HEK293 (cell line): ENCODE measurements at regions not wholly inside any gene's neighbourhood (a gene's known extent, or its start where the extent isn't known, plus 50 kb on each side); places are given as distances from the start of the nearest gene placed in this dataset.

Experiments
- CTCF ChIA-PET: fragments of 350-600 bp; formaldehyde crosslinking; extraction: SDS; loops from one replicate; lab custom pipeline; 2021; ENCODE audit warnings: antibody characterized with exemption; lab: Yijun Ruan, JAX
- POLR2A ChIA-PET: fragments of 300-600 bp; formaldehyde crosslinking; extraction: SDS; loops from one replicate; lab custom pipeline; 2020; ENCODE audit warnings: antibody characterized with exemption, inconsistent platforms; lab: Yijun Ruan, JAX
- H3K27ac ChIP-seq: fragments of 200-500 bp; sonication (Bioruptor generic); 2 replicates; pipeline ENCODE4 v1.5.1; 2014; ENCODE audit warnings: low read depth, low read length, control low read depth, inconsistent platforms; ENCODE audit errors: extremely low read depth
- H3K36me3 ChIP-seq, 2 experiments: fragments of 200-500 bp in 1 of 2; sonication (Bioruptor generic) in 1 of 2; 1 replicate in 1 of 2; 2 replicates in 1 of 2; pipeline ENCODE4 v1.5.1; 2014 to 2017; ENCODE audit warnings: inconsistent platforms in 2 of 2, low read length in 2 of 2; ENCODE audit not compliant: control insufficient read depth in 2 of 2, insufficient read depth in 1 of 2
- H3K4me1 ChIP-seq: fragments of 200-500 bp; sonication (Bioruptor generic); 2 replicates; pipeline ENCODE4 v1.5.1; 2014; ENCODE audit warnings: mild to moderate bottlenecking, low read length, inconsistent platforms; ENCODE audit not compliant: control insufficient read depth, insufficient read depth
- H3K4me3 ChIP-seq: 2 replicates; pipeline ENCODE4 v1.5.1; 2011; ENCODE audit warnings: low read depth, mild to moderate bottlenecking, control low read depth, low read length, moderate library complexity
- H3K9me3 ChIP-seq: fragments of 200-500 bp; sonication (Bioruptor generic); 2 replicates; pipeline ENCODE4 v1.5.1; 2014; ENCODE audit warnings: low read depth, low read length, inconsistent platforms; ENCODE audit not compliant: control insufficient read depth, insufficient read depth
- BCL11A ChIP-seq: fragments of 450-650 bp; formaldehyde crosslinking; IDR thresholded peaks from 2 replicates; pipeline ENCODE4 v1.5.1; 2016; ENCODE audit warnings: low read depth, missing biosample characterization, missing genetic modification characterization
- HOXA7 ChIP-seq: sonication (generic); formaldehyde crosslinking; IDR thresholded peaks from 2 replicates; pipeline ENCODE4 v1.8.1; 2022; ENCODE audit warnings: missing genetic modification reagents, borderline replicate concordance
- IKZF3 ChIP-seq: fragments of 450-650 bp; IDR thresholded peaks from 2 replicates; pipeline ENCODE4 v1.5.0; 2018; ENCODE audit warnings: missing biosample characterization, mild to moderate bottlenecking, missing genetic modification characterization, moderate library complexity
- KLF1 ChIP-seq: fragments of 450-650 bp; formaldehyde crosslinking; IDR thresholded peaks from 2 replicates; pipeline ENCODE4 v1.5.1; 2016; ENCODE audit warnings: missing biosample characterization, missing genetic modification characterization
- REST ChIP-seq: fragments of 450-650 bp; formaldehyde crosslinking; IDR thresholded peaks from 2 replicates; pipeline ENCODE4 v1.5.1; 2016; ENCODE audit warnings: missing biosample characterization, missing genetic modification characterization
- ZBTB20 ChIP-seq: fragments of 450-650 bp; formaldehyde crosslinking; IDR thresholded peaks from 2 replicates; pipeline ENCODE4 v1.5.1; 2016; ENCODE audit warnings: missing biosample characterization, missing genetic modification characterization
- ZFP41 ChIP-seq: fragments of 450-650 bp; formaldehyde crosslinking; IDR thresholded peaks from 2 replicates; pipeline ENCODE4 v1.5.1; 2016; ENCODE audit warnings: missing biosample characterization, missing genetic modification characterization, borderline replicate concordance
- ZFP69B ChIP-seq: fragments of 450-650 bp; formaldehyde crosslinking; IDR thresholded peaks from 2 replicates; pipeline ENCODE4 v1.5.1; 2016; ENCODE audit warnings: missing biosample characterization, missing genetic modification characterization
- ZNF133 ChIP-seq: fragments of 450-650 bp; formaldehyde crosslinking; IDR thresholded peaks from 2 replicates; pipeline ENCODE4 v1.5.1; 2016; ENCODE audit warnings: missing biosample characterization, missing genetic modification characterization
- ZNF174 ChIP-seq: fragments of 450-650 bp; formaldehyde crosslinking; IDR thresholded peaks from 2 replicates; pipeline ENCODE4 v1.5.0; 2017; ENCODE audit warnings: missing biosample characterization, mild to moderate bottlenecking, missing genetic modification characterization
- ZNF175 ChIP-seq: fragments of 450-650 bp; formaldehyde crosslinking; IDR thresholded peaks from 2 replicates; pipeline ENCODE4 v1.5.1; 2016; ENCODE audit warnings: missing biosample characterization, missing genetic modification characterization
- ZNF214 ChIP-seq: fragments of 450-650 bp; formaldehyde crosslinking; IDR thresholded peaks from 2 replicates; pipeline ENCODE4 v1.5.1; 2017; ENCODE audit warnings: missing biosample characterization, mild to moderate bottlenecking, missing genetic modification characterization, borderline replicate concordance
- ZNF223 ChIP-seq: fragments of 450-650 bp; formaldehyde crosslinking; IDR thresholded peaks from 2 replicates; pipeline ENCODE4 v1.5.1; 2016; ENCODE audit warnings: missing biosample characterization, missing genetic modification characterization
- ZNF37A ChIP-seq: fragments of 450-650 bp; IDR thresholded peaks from 2 replicates; pipeline ENCODE4 v1.5.1; 2018; ENCODE audit warnings: missing biosample characterization, missing genetic modification characterization
- ZNF398 ChIP-seq: fragments of 450-650 bp; formaldehyde crosslinking; IDR thresholded peaks from 2 replicates; pipeline ENCODE4 v1.5.1; 2017; ENCODE audit warnings: missing biosample characterization, missing genetic modification characterization
- ZNF518A ChIP-seq: fragments of 450-650 bp; formaldehyde crosslinking; conservative IDR thresholded peaks from 2 replicates; pipeline ENCODE4 v1.5.1; 2016; ENCODE audit warnings: low read depth, missing biosample characterization, missing genetic modification characterization
- ZNF555 ChIP-seq: fragments of 450-650 bp; formaldehyde crosslinking; conservative IDR thresholded peaks from 2 replicates; pipeline ENCODE4 v1.5.1; 2017; ENCODE audit warnings: missing biosample characterization, mild to moderate bottlenecking, missing genetic modification characterization, inconsistent platforms
- ZNF664 ChIP-seq: fragments of 450-650 bp; formaldehyde crosslinking; IDR thresholded peaks from 2 replicates; pipeline ENCODE4 v1.5.1; 2016; ENCODE audit warnings: missing biosample characterization, missing genetic modification characterization
- ZNF677 ChIP-seq: fragments of 450-650 bp; IDR thresholded peaks from 2 replicates; pipeline ENCODE4 v1.5.0; 2018; ENCODE audit warnings: missing biosample characterization, mild to moderate bottlenecking, missing genetic modification characterization, moderate library complexity
- ZNF704 ChIP-seq: fragments of 450-650 bp; formaldehyde crosslinking; IDR thresholded peaks from 2 replicates; pipeline ENCODE4 v1.5.1; 2016; ENCODE audit warnings: missing biosample characterization, missing genetic modification characterization
- ZNF768 ChIP-seq: fragments of 450-650 bp; formaldehyde crosslinking; IDR thresholded peaks from 2 replicates; pipeline ENCODE4 v1.5.1; 2018; ENCODE audit warnings: missing biosample characterization, mild to moderate bottlenecking, missing genetic modification characterization
- ZNF843 ChIP-seq: fragments of 450-650 bp; formaldehyde crosslinking; IDR thresholded peaks from 2 replicates; pipeline ENCODE4 v1.5.1; 2016; ENCODE audit warnings: missing biosample characterization, missing genetic modification characterization
- ZSCAN16 ChIP-seq: fragments of 450-650 bp; formaldehyde crosslinking; IDR thresholded peaks from 2 replicates; pipeline ENCODE4 v1.5.1; 2016; ENCODE audit warnings: missing biosample characterization, missing genetic modification characterization
- ZSCAN23 ChIP-seq: fragments of 450-650 bp; formaldehyde crosslinking; IDR thresholded peaks from 2 replicates; pipeline ENCODE4 v1.5.1; 2016; ENCODE audit warnings: missing biosample characterization, missing genetic modification characterization
- ZSCAN5A ChIP-seq: fragments of 450-650 bp; formaldehyde crosslinking; IDR thresholded peaks from 2 replicates; pipeline ENCODE4 v1.5.1; 2016; ENCODE audit warnings: missing biosample characterization, missing genetic modification characterization

GRCh38 chr11:80097146-80097545 is 656.3 kb upstream of the TENM4 start:
- no peaks in the 10 kb centered on the region for H3K4me1 ChIP-seq
- TF ChIP-seq ZNF174 (tag by site-specific recombination) (no peak), ZNF677 (tag by site-specific recombination) (no peak), ZNF398 (tag by site-specific recombination) (no peak), REST (tag by site-specific recombination) (no peak), ZSCAN5A (tag by site-specific recombination) (no peak), ZNF37A (tag by site-specific recombination) (no peak), BCL11A (no peak), ZFP41 (tag by site-specific recombination) (no peak), ZNF175 (tag by site-specific recombination) (no peak), ZFP69B (tag by site-specific recombination) (no peak), ZNF555 (no peak), KLF1 (tag by site-specific recombination) (no peak)
- no peak overlapping the region for H3K27ac ChIP-seq
- CTCF ChIA-PET = no interaction called here
- no peaks in the 10 kb centered on the region for H3K9me3 ChIP-seq
- no peaks in the 10 kb centered on the region for H3K36me3 ChIP-seq
- POLR2A ChIA-PET = no interaction called here
- no peak overlapping the region for H3K4me3 ChIP-seq

- no peak for TF ChIP-seq ZNF843 (tag by site-specific recombination)
- no peak for TF ChIP-seq HOXA7 (CRISPR knock-in tag)
- TF ChIP-seq ZBTB20 (tag by site-specific recombination) = no peak
- TF ChIP-seq ZNF664 (tag by site-specific recombination) = no peak
- TF ChIP-seq ZSCAN16 (tag by site-specific recombination) = no peak
- no peak for TF ChIP-seq ZNF214 (tag by site-specific recombination)
- no peak for TF ChIP-seq ZNF223 (tag by site-specific recombination)
- TF ChIP-seq ZNF133 (tag by site-specific recombination) = no peak
- TF ChIP-seq ZNF768 = no peak
- TF ChIP-seq ZSCAN23 (tag by site-specific recombination) = no peak
- TF ChIP-seq ZNF704 = no peak
- no peak for TF ChIP-seq ZNF518A (tag by site-specific recombination)
- no peak for TF ChIP-seq IKZF3 (tag by site-specific recombination)
- H3K4me3 ChIP-seq = no peak overlapping the region
- H3K27ac ChIP-seq = no peak overlapping the region
- H3K36me3 ChIP-seq = no peaks in the 10 kb centered on the region
- no peaks in the 10 kb centered on the region for H3K4me1 ChIP-seq
- no peaks in the 10 kb centered on the region for H3K9me3 ChIP-seq
- ChIA-PET POLR2A (no interaction called here), CTCF (no interaction called here)
Observed at GRCh38 chr11:80096736-80097135, 655.9 kb upstream of the TENM4 start.
